ENCODE measurements at regions not wholly inside any gene's neighbourhood (a gene's known extent, or its start where the extent isn't known, plus 50 kb on each side); places are given as distances from the start of the nearest gene placed in this dataset.

DNA sequence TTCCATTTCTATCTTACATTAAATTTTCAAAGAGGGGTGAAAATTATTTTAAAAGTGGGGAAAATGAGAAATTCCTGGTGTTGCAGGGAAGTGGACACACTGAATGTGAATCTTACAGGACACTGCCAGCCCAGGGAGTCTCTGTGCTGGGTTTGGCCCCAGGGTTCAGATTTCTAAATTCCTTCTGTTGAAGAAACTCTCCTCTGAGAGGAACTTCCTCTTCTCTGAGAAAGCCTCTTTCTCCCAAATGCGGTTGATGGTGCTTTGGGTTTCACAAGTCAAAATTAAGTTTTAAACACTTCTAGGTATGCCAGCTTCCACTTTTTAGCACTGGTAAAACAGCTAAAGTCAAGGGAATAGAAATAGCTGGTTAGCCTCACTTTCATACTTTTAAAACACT is 317.9 kb upstream of the ITGA1 start:
- Histone ChIP-seq H3K4me2 (ENCODE audit: insufficient read depth in 1 of 2, low read depth in 2 of 2, low read length in 2 of 2) (no peak overlapping the region), H3K18ac (ENCODE audit: extremely low read depth, low read length) (no peak overlapping the region), H3K23me2 (ENCODE audit: low read depth, low read length) (no peaks in the 10 kb centered on the region), H3K14ac (ENCODE audit: insufficient read length) (no peak overlapping the region), H4K91ac (replicated peaks; ENCODE audit: insufficient read length, low read length) (no peak overlapping the region), H2AK5ac (ENCODE audit: low read depth, low read length) (no peak overlapping the region), H3K36me3 (ENCODE audit: control insufficient read depth in 2 of 4, insufficient read depth in 4 of 4, low read length in 3 of 4) (no peaks in the 10 kb centered on the region), H3K27ac (ENCODE audit: low read depth, low read length) (no peak overlapping the region), H2BK15ac (ENCODE audit: low read length) (no peak overlapping the region), H2AFZ (ENCODE audit: low read length) (no peak overlapping the region), H3K4me3 (ENCODE audit: extremely low read depth in 1 of 4, insufficient read depth in 2 of 4, low read depth in 3 of 4, low read length in 4 of 4) (no peak overlapping the region), H3K56ac (replicated peaks; ENCODE audit: insufficient read length, low read depth, low read length) (no peak overlapping the region), H3K4me1 (replicated peaks in 1 of 4; ENCODE audit: control insufficient read depth in 3 of 4, insufficient read depth in 4 of 4, low read length in 3 of 4) (no peaks in the 10 kb centered on the region), H2BK120ac (replicated peaks; ENCODE audit: low read depth, low read length) (no peak overlapping the region), H3K79me1 (ENCODE audit: low read depth, low read length) (no peaks in the 10 kb centered on the region), H2BK12ac (ENCODE audit: low read depth, low read length) (no peak overlapping the region), H3K9ac (replicated peaks in 1 of 4; ENCODE audit: extremely low read depth in 1 of 4, low read depth in 3 of 4, low read length in 3 of 4) (no peak overlapping the region), H3K27me3 (replicated peaks in 1 of 4; ENCODE audit: control insufficient read depth in 3 of 4, extremely low read depth in 1 of 4, insufficient read depth in 3 of 4, low read length in 3 of 4) (no peaks in the 10 kb centered on the region), H2BK20ac (ENCODE audit: low read length) (no peak overlapping the region), H3K4ac (replicated peaks; ENCODE audit: insufficient read length, low read depth, low read length) (no peak overlapping the region), H2BK5ac (ENCODE audit: low read depth, low read length) (no peak overlapping the region), H3K79me2 (ENCODE audit: control insufficient read depth in 1 of 2, insufficient read depth in 2 of 2, low read length in 2 of 2) (no peaks in the 10 kb centered on the region), H4K20me1 (replicated peaks in 1 of 2; ENCODE audit: control insufficient read depth in 1 of 2, insufficient read depth in 2 of 2, low read length in 2 of 2) (no peaks in the 10 kb centered on the region), H4K8ac (ENCODE audit: extremely low read depth, insufficient read depth, low read length) (no peak overlapping the region), H4K5ac (ENCODE audit: insufficient read length, low read depth, low read length) (no peak overlapping the region), H3K9me3 (ENCODE audit: insufficient read depth in 2 of 2, low read depth in 1 of 2, low read length in 1 of 2) (no peaks in the 10 kb centered on the region), H3K23ac (ENCODE audit: insufficient read length) (no peak overlapping the region)
- POLR2A ChIA-PET (ENCODE audit: partially characterized antibody) = no interaction called here
- TF ChIP-seq HDAC2 (IDR thresholded peaks at IDR 0.05; ENCODE audit: borderline replicate concordance in 1 of 2, low read depth in 2 of 2, low read length in 2 of 2) (no peak), CTBP2 (IDR thresholded peaks at IDR 0.05; ENCODE audit: borderline replicate concordance, insufficient read depth, insufficient read length, low read length) (no peak), SP2 (IDR thresholded peaks at IDR 0.05; ENCODE audit: low read length) (no peak), BRCA1 (IDR thresholded peaks at IDR 0.05; ENCODE audit: low read depth, low read length) (no peak), TEAD4 (IDR thresholded peaks at IDR 0.05; ENCODE audit: low read depth, low read length) (no peak), BCL11A (IDR thresholded peaks at IDR 0.05; ENCODE audit: low read depth in 2 of 2, low read length in 2 of 2) (no peak), RNF2 (IDR thresholded peaks at IDR 0.05; ENCODE audit: borderline replicate concordance, low read depth, low read length, missing control alignments, poor library complexity, severe bottlenecking) (no peak), KDM5A (IDR thresholded peaks at IDR 0.05; ENCODE audit: low read length) (no peak), POLR2AphosphoS5 (IDR thresholded peaks at IDR 0.05; ENCODE audit: low read depth, low read length) (no peak), CHD1 (IDR thresholded peaks at IDR 0.05; ENCODE audit: low read depth, low read length) (no peak), NRF1 (IDR thresholded peaks at IDR 0.05; ENCODE audit: low read depth, low read length) (no peak), JUN (IDR thresholded peaks at IDR 0.05; ENCODE audit: low read depth, low read length) (no peak), CBX5 (IDR thresholded peaks at IDR 0.05; ENCODE audit: low read depth, low read length) (no peak)
- DNase-seq (ENCODE audit: low read depth in 1 of 2, low spot score in 2 of 2) = no peak
- 84% methylated on average over 1 of the region's 1 CpG; no CpG with 5 or more reads in 1 of the 2 experiments for WGBS, 2 experiments (ENCODE audit: extremely low coverage in 1 of 2, insufficient coverage in 1 of 2, insufficient read length in 1 of 2, insufficient replicate concordance in 2 of 2, low coverage in 1 of 2, low lambda C conversion rate in 2 of 2, missing lambda C conversion rate in 1 of 2)
- no peak for FAIRE-seq
- CTCF ChIA-PET (ENCODE audit: partially characterized antibody) = no interaction called here

Data from H1 (cell line).